ENCODE measurements at regions not wholly inside any gene's neighbourhood (a gene's known extent, or its start where the extent isn't known, plus 50 kb on each side); places are given as distances from the start of the nearest gene placed in this dataset.
"Not testable (repeated sequence)": the region's sequence is repeated elsewhere in the genome, so short reads cannot be mapped to it uniquely, and the experiment has no call there.

DNA sequence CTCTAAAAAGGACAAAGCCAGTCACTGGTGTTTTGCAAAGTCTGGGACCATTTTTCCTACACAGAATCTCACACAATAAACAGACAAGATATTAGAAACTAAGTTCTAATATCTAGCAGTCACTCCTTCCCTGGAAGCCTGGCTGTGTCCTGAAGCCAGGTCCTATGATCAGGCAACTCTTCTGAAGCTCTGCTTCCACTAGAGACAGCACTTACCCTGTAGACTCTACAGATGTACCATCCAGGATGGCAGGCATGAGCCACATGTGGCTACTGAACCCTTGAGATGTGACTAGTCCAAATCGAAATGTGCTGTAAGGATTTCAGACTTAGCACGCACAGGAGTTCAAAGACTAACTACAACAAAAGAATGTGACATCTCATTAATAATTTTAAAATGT is 110.3 kb upstream of the NBPF9 start:
- TF ChIP-seq, protein P1, sequence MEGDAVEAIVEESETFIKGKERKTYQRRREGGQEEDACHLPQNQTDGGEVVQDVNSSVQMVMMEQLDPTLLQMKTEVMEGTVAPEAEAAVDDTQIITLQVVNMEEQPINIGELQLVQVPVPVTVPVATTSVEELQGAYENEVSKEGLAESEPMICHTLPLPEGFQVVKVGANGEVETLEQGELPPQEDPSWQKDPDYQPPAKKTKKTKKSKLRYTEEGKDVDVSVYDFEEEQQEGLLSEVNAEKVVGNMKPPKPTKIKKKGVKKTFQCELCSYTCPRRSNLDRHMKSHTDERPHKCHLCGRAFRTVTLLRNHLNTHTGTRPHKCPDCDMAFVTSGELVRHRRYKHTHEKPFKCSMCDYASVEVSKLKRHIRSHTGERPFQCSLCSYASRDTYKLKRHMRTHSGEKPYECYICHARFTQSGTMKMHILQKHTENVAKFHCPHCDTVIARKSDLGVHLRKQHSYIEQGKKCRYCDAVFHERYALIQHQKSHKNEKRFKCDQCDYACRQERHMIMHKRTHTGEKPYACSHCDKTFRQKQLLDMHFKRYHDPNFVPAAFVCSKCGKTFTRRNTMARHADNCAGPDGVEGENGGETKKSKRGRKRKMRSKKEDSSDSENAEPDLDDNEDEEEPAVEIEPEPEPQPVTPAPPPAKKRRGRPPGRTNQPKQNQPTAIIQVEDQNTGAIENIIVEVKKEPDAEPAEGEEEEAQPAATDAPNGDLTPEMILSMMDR (IDR thresholded peaks at IDR 0.05; ENCODE audit: extremely low read depth in 1 of 2, insufficient read depth in 1 of 2, low read depth in 1 of 2, low read length in 2 of 2), result not testable (repeated sequence)
- not testable (repeated sequence) for TF ChIP-seq POLR2A (IDR thresholded peaks at IDR 0.05; ENCODE audit: low read depth, low read length); MYC (IDR thresholded peaks at IDR 0.05; ENCODE audit: low read depth, low read length); POLR2AphosphoS5 (IDR thresholded peaks at IDR 0.05; ENCODE audit: insufficient read depth, low read depth, low read length); JUN (IDR thresholded peaks at IDR 0.05; ENCODE audit: borderline replicate concordance, insufficient read depth, insufficient read length, low read depth)
- TF ChIP-seq, protein P2, sequence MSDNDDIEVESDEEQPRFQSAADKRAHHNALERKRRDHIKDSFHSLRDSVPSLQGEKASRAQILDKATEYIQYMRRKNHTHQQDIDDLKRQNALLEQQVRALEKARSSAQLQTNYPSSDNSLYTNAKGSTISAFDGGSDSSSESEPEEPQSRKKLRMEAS (IDR thresholded peaks at IDR 0.05; ENCODE audit: insufficient read depth, insufficient read length), result not testable (repeated sequence)

All from endothelial cell of umbilical vein (primary cell).